WTC11 (cell line): ENCODE measurements at regions not wholly inside any gene's neighbourhood (a gene's known extent, or its start where the extent isn't known, plus 50 kb on each side); places are given as distances from the start of the nearest gene placed in this dataset.

ENCODE experiments used
- ATAC-seq: fragments of 200-7000 bp; cut with Tn5 transposase; 2 replicates; pipeline ENCODE4 v1.10.0; 2021; ENCODE audit warnings: mild to moderate bottlenecking, moderate library complexity
- CTCF ChIA-PET: fragments of 300-600 bp; sonication (Branson Sonifier 250); formaldehyde crosslinking; loops from one replicate; lab custom pipeline; 2021; ENCODE audit warnings: antibody characterized with exemption; lab: Charles Lee
- POLR2A ChIA-PET: fragments of 350-600 bp; sonication (Branson Sonifier 250); formaldehyde crosslinking; loops from one replicate; lab custom pipeline; 2021; ENCODE audit warnings: antibody characterized with exemption; lab: Charles Lee
- DNase-seq: peaks from one replicate; pipeline ENCODE4 v3.0.0; 2021; ENCODE audit warnings: low spot score
- H3K27ac Mint-ChIP-seq: 2 replicates; pipeline ENCODE4 v1.8.0; 2021; ENCODE audit warnings: mixed read lengths
- H3K27me3 Mint-ChIP-seq: 2 replicates; pipeline ENCODE4 v1.8.0; 2021; ENCODE audit warnings: low read depth, mild to moderate bottlenecking, moderate library complexity, mixed read lengths
- H3K36me3 Mint-ChIP-seq: 2 replicates; pipeline ENCODE4 v1.8.0; 2021; ENCODE audit warnings: mixed read lengths
- H3K4me1 Mint-ChIP-seq: 2 replicates; pipeline ENCODE4 v1.8.0; 2022; ENCODE audit warnings: mixed read lengths
- H3K4me3 Mint-ChIP-seq: 2 replicates; pipeline ENCODE4 v1.8.0; 2021; ENCODE audit warnings: mild to moderate bottlenecking, moderate library complexity, mixed read lengths
- H3K9me3 Mint-ChIP-seq: 2 replicates; pipeline ENCODE4 v1.8.0; 2021; ENCODE audit warnings: mixed read lengths
- AR ChIP-seq: fragments of 250-450 bp; sonication (Bioruptor Pico); IDR thresholded peaks from 2 replicates; pipeline ENCODE4 v1.9.0; 2021; ENCODE audit warnings: mild to moderate bottlenecking
- CREB1 ChIP-seq: sonication (generic); formaldehyde crosslinking; IDR thresholded peaks from 2 replicates; pipeline ENCODE4 v1.8.0; 2023; ENCODE audit warnings: mild to moderate bottlenecking, missing genetic modification reagents
- E2F1 ChIP-seq: sonication (generic); formaldehyde crosslinking; IDR thresholded peaks from 2 replicates; pipeline ENCODE4 v1.8.0; 2022; ENCODE audit warnings: mild to moderate bottlenecking, missing genetic modification reagents
- E2F5 ChIP-seq: sonication (generic); formaldehyde crosslinking; IDR thresholded peaks from 2 replicates; pipeline ENCODE4 v1.8.1; 2022; ENCODE audit warnings: mild to moderate bottlenecking, moderate library complexity, missing genetic modification reagents
- FOXJ3 ChIP-seq: sonication (generic); formaldehyde crosslinking; IDR thresholded peaks from 2 replicates; pipeline ENCODE4 v1.9.0; 2021; ENCODE audit warnings: missing genetic modification reagents, mild to moderate bottlenecking, borderline replicate concordance
- GABPB1 ChIP-seq: sonication (generic); formaldehyde crosslinking; IDR thresholded peaks from 2 replicates; pipeline ENCODE4 v1.8.1; 2023; ENCODE audit warnings: mild to moderate bottlenecking, missing genetic modification reagents
- HMGA2 ChIP-seq: fragments of 250-450 bp; sonication (Bioruptor Pico); IDR thresholded peaks from 2 replicates; pipeline ENCODE4 v1.4.0; 2021; ENCODE audit warnings: mild to moderate bottlenecking, moderate library complexity
- IRF1 ChIP-seq: sonication (generic); formaldehyde crosslinking; IDR thresholded peaks from 2 replicates; pipeline ENCODE4 v1.8.0; 2023; ENCODE audit warnings: missing genetic modification reagents
- IRF2 ChIP-seq: sonication (generic); formaldehyde crosslinking; IDR thresholded peaks from 2 replicates; pipeline ENCODE4 v1.8.0; 2022; ENCODE audit warnings: low read depth, missing genetic modification reagents, borderline replicate concordance
- NFE2L1 ChIP-seq: sonication (generic); formaldehyde crosslinking; IDR thresholded peaks from 2 replicates; pipeline ENCODE4 v1.8.1; 2023; ENCODE audit warnings: missing genetic modification reagents
- NR2C2 ChIP-seq: sonication (generic); formaldehyde crosslinking; IDR thresholded peaks from 2 replicates; pipeline ENCODE4 v1.8.0; 2022; ENCODE audit warnings: mild to moderate bottlenecking, missing genetic modification reagents
- NR3C1 ChIP-seq: sonication (generic); formaldehyde crosslinking; conservative IDR thresholded peaks from 2 replicates; pipeline ENCODE4 v1.8.1; 2023; ENCODE audit warnings: low read depth, mild to moderate bottlenecking, missing genetic modification reagents
- PRDM15 ChIP-seq: sonication (generic); formaldehyde crosslinking; IDR thresholded peaks from 2 replicates; pipeline ENCODE4 v1.8.0; 2022; ENCODE audit warnings: missing genetic modification reagents
- PRRX2 ChIP-seq: fragments of 250-450 bp; sonication (Bioruptor Pico); IDR thresholded peaks from 2 replicates; pipeline ENCODE4 v1.8.0; 2021; ENCODE audit warnings: mild to moderate bottlenecking
- RORB ChIP-seq: fragments of 250-450 bp; sonication (Bioruptor Pico); IDR thresholded peaks from 2 replicates; pipeline ENCODE4 v1.9.0; 2021; ENCODE audit warnings: mild to moderate bottlenecking
- SP1 ChIP-seq: sonication (generic); formaldehyde crosslinking; conservative IDR thresholded peaks from 2 replicates; pipeline ENCODE4 v1.8.1; 2022; ENCODE audit warnings: missing genetic modification reagents
- ZMAT4 ChIP-seq: fragments of 250-450 bp; sonication (Bioruptor Pico); IDR thresholded peaks from 2 replicates; pipeline ENCODE4 v1.9.0; 2021; ENCODE audit warnings: mild to moderate bottlenecking
- ZNF121 ChIP-seq: sonication (generic); formaldehyde crosslinking; IDR thresholded peaks from 2 replicates; pipeline ENCODE4 v1.8.0; 2023; ENCODE audit warnings: missing genetic modification reagents
- ZNF425 ChIP-seq: fragments of 250-450 bp; sonication (Bioruptor Pico); conservative IDR thresholded peaks from 2 replicates; pipeline ENCODE4 v1.9.0; 2021; ENCODE audit warnings: mild to moderate bottlenecking

GRCh38 chr12:80018119-80018518 is 81.2 kb upstream of the OTOGL start:
- H3K4me1 Mint-ChIP-seq: peaks cover 7% of the 10 kb centered on the region
- H3K4me3 Mint-ChIP-seq: no peak overlapping the region
- DNase-seq: no peak
- H3K27me3 Mint-ChIP-seq: no peaks in the 10 kb centered on the region
- CTCF ChIA-PET: no interaction called here
- no peak for ATAC-seq
- H3K27ac Mint-ChIP-seq: no peak overlapping the region
- POLR2A ChIA-PET: interaction anchor here (0.6 kb wide), 1 partner anchor 30 kb away, joined by 4 read pairs; no protein-coding TSS in a partner anchor
- H3K9me3 Mint-ChIP-seq: peaks cover 12% of the 10 kb centered on the region
- no peak for TF ChIP-seq E2F1 (CRISPR knock-in tag)
- no peak for TF ChIP-seq ZNF121
- TF ChIP-seq ZNF425 (CRISPR knock-in tag): no peak
- TF ChIP-seq NR2C2 (CRISPR knock-in tag): no peak
- TF ChIP-seq, all 79 proteins: peak for 0
- no peaks in the 10 kb centered on the region for H3K36me3 Mint-ChIP-seq

- ChIA-PET CTCF (no interaction called here), POLR2A (interaction anchor here (0.7 kb wide), 1 partner anchor 235 kb away, joined by 3 read pairs; no protein-coding TSS in a partner anchor)
- TF ChIP-seq IRF1 (CRISPR knock-in tag): no peak
- no peak for TF ChIP-seq HMGA2 (CRISPR knock-in tag)
- no peak for DNase-seq
- peaks cover 7% of the 10 kb centered on the region for H3K4me1 Mint-ChIP-seq
- H3K27me3 Mint-ChIP-seq: no peaks in the 10 kb centered on the region
- no peaks in the 10 kb centered on the region for H3K36me3 Mint-ChIP-seq
- no peak overlapping the region for H3K27ac Mint-ChIP-seq
- no peak for ATAC-seq
- H3K4me3 Mint-ChIP-seq: no peak overlapping the region
- peaks cover 9% of the 10 kb centered on the region for H3K9me3 Mint-ChIP-seq
These were observed 82.0 kb upstream of the OTOGL start for GRCh38 chr12:80017261-80017870.

GRCh38 chr12:80016684-80017083 is 81.8 kb upstream of the PPP1R12A start:
- ChIA-PET CTCF (no interaction called here), POLR2A (interaction anchor here (0.7 kb wide), 1 partner anchor 236 kb away, joined by 3 read pairs; no protein-coding TSS in a partner anchor)
- H3K4me1 Mint-ChIP-seq: peaks cover 7% of the 10 kb centered on the region
- no peaks in the 10 kb centered on the region for H3K27me3 Mint-ChIP-seq
- H3K9me3 Mint-ChIP-seq: peaks cover 3% of the 10 kb centered on the region
- ATAC-seq (no peak), DNase-seq (no peak)
- no peaks in the 10 kb centered on the region for H3K36me3 Mint-ChIP-seq
- no peak overlapping the region for H3K4me3 Mint-ChIP-seq
- no peak overlapping the region for H3K27ac Mint-ChIP-seq
- TF ChIP-seq GABPB1 (CRISPR knock-in tag) (no peak), ZMAT4 (CRISPR knock-in tag) (no peak), AR (CRISPR knock-in tag) (no peak), FOXJ3 (CRISPR knock-in tag) (no peak), E2F5 (CRISPR knock-in tag) (no peak), CREB1 (CRISPR knock-in tag) (no peak), IRF2 (CRISPR knock-in tag) (no peak), SP1 (CRISPR knock-in tag) (no peak), RORB (CRISPR knock-in tag) (no peak), PRRX2 (CRISPR knock-in tag) (no peak), NR3C1 (CRISPR knock-in tag) (no peak), E2F1 (CRISPR knock-in tag) (no peak), PRDM15 (CRISPR knock-in tag) (no peak), NFE2L1 (CRISPR knock-in tag) (no peak), HMGA2 (CRISPR knock-in tag) (no peak)
